GM12873 (cell line): ENCODE measurements at regions not wholly inside any gene's neighbourhood (a gene's known extent, or its start where the extent isn't known, plus 50 kb on each side); places are given as distances from the start of the nearest gene placed in this dataset.

Source experiments
- TF ChIP-seq, protein P1 (sequence below): IDR thresholded peaks from 2 replicates; pipeline ENCODE4 v1.5.1; 2012; ENCODE audit warnings: low read depth, mild to moderate bottlenecking, moderate library complexity, low read length, control low read depth; ENCODE audit not compliant: insufficient read depth; ENCODE audit errors: missing control alignments

DNA sequence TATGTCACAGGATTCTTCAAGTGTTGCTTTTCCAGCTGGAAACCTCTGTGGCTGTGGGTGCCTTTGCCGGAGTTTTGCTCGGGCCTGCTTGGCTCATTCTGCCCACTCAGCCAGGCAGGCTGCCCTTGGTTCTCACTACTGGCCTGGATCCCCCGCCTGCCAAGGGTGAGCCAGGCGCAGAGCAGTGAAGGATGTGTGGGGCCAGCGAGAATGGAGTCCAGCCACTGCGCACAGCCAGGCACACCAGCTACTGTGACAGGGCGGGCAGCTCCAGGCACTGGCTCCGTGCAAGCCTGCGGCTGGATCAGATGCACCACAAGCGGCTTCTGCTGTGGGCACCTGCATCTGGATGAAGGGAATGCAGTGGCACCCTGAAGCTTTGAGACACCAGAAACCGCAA is 257.1 kb downstream of the RPRM start:
- TF ChIP-seq, protein P1, sequence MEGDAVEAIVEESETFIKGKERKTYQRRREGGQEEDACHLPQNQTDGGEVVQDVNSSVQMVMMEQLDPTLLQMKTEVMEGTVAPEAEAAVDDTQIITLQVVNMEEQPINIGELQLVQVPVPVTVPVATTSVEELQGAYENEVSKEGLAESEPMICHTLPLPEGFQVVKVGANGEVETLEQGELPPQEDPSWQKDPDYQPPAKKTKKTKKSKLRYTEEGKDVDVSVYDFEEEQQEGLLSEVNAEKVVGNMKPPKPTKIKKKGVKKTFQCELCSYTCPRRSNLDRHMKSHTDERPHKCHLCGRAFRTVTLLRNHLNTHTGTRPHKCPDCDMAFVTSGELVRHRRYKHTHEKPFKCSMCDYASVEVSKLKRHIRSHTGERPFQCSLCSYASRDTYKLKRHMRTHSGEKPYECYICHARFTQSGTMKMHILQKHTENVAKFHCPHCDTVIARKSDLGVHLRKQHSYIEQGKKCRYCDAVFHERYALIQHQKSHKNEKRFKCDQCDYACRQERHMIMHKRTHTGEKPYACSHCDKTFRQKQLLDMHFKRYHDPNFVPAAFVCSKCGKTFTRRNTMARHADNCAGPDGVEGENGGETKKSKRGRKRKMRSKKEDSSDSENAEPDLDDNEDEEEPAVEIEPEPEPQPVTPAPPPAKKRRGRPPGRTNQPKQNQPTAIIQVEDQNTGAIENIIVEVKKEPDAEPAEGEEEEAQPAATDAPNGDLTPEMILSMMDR = no peak

DNA sequence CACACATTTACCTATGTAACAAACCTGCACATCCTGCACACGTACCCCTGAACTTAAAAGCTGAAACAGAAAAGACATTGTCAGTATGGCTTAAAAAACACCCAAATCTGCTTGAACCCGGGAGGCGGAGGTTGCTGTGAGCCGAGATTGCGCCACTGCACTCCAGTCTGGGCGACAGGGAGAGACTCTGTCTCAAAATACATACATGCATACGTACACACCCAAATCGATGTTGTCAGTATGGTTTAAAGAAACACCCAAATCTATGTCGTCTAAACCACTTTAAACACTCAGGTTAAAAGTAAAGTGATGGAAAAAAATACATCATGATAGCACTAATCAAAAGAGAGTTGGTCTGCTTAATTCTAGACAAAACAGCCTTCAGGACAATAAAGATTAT is 257.5 kb downstream of the RPRM start:
- TF ChIP-seq, protein P1 = no peak

DNA sequence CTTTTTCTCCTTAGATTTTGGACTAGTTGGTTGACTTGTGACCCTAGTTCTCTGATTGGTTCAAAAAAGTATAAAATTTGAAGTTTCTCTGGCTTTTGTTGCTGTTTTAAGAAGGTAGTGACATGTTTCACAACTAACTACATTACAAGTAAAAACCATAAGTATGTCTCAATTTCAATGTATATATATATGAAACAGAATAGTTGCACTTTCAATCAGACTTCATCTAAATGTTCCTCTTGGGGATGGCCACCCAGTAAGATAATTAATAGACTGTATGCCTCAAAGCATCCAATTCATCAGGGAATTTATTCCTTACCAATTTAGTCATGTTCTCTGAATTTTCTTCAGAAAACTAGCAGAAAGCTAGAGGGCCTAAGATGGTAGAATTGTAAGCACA is 259.7 kb downstream of the RPRM start:
- TF ChIP-seq, protein P1 = no peak

DNA sequence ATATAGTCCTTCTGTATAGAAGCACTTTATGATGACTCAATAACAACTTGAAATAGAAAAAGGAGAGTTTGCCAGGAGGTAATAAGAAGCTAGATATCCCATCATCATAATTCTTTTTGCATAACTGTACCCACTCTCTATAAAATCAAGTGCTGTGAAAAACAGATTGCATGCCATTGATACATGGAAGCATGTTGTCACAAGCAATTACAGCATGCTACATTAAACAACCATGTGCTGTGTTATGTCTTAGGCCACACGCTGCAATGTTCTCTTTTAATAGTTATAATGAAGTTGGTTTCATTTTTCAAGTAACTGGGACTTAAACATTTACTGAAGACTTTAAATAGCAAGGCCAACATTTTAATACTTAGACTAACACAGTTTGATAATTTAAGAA is 264.2 kb downstream of the RPRM start:
- TF ChIP-seq, protein P1 = no peak

DNA sequence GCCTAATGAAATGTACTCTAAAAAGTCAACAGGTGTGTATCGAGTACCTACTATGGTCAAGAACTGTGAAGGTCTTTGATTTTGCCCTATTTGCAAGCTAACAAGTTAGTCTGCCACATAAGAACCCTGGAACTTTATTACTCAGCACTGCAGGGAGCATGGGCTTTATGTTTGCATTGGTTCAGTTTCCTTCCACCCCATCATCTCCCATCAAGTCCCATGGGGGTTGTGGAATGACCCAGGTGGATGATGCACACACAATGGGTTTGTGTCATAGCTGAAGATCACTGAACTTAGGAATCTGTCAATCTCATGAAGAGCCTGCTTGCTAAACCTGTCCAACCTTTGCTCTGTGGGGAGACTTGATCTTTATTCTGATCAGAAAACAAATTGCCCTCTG is 265.5 kb downstream of the RPRM start:
- TF ChIP-seq, protein P1 = no peak

DNA sequence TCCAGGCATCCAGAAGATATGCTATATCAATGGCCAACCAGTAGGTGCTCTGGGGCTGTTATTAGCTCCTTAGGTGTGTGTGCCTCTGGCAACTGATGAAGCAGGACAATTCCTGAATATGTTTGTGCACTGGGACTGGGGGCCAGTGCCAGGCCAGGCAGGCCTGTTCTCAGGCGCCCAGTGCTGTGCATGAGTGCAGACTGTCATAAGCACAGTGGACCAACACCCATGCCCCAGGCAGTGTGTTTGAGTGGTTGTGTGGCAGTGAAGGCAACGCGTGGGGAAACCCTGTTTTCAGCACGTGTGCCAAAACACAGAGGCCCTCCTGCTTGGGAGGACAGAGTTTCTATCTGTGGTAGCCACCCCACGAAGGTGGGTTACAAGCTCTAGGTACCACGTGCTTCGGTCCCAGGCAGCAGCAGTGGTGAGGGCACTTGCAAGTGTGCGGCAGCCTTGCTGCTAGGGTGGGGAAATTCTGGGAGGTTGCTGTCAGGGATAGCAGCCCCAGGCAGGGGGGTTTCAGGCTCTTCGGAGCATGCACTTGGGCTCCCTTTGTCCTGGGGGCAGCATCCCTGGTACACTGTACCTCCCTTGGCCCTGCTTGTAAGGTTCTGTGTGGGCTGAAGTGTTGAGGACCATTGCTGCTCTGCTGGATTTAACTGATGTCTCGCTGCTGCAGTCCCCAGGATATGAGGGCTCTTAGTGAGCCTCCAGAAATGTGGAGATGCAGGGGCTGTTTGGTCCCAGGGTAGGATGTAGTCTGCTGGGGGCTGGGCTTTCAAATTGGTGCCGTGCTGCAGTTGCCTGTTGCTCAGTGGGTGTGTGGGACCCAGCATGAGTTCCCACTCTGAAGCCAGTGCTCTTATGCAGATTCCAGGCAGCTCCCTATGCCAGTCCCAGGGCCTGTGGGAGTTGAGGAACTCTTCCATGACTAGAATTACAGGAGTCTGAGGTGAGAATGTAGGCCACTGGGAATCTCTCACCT is 280.9 kb downstream of the RPRM start:
- TF ChIP-seq, protein P1 = no peak

DNA sequence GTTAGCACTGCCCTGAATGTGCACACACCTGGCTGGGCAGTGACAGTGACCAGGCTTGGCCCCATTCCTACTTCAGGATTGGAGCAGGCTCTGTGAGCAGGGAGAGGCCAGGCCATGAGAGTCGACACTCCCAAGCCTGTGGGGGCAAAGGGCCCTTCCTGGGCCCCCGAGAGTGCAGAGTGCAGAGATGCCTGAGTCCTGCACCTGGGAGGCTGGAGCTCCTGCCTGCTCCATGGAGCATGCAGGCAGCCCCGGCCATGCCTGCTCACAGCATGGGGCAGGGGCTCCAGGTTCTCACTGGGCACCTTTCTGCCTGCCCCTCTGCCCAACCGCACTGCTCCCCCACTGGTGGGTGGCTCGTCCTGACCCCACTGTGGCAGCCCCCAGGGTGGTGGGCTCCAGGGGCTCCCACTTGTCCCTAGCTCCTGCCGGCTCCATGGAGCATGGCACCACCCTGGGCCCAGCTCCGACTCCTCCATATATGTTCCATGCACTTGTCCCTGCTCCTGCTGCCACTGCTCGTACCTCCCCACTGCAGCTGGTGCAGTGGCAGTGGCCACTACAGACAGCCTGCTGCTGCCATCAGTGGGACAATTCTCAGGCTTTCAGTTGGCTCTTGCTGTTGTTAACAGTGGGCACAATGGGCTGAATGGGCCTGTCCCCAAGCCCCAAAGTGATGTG is 282.0 kb downstream of the RPRM start:
- TF ChIP-seq, protein P1 = no peak
